ENCODE measurements at regions not wholly inside any gene's neighbourhood (a gene's known extent, or its start where the extent isn't known, plus 50 kb on each side); places are given as distances from the start of the nearest gene placed in this dataset.

DNA sequence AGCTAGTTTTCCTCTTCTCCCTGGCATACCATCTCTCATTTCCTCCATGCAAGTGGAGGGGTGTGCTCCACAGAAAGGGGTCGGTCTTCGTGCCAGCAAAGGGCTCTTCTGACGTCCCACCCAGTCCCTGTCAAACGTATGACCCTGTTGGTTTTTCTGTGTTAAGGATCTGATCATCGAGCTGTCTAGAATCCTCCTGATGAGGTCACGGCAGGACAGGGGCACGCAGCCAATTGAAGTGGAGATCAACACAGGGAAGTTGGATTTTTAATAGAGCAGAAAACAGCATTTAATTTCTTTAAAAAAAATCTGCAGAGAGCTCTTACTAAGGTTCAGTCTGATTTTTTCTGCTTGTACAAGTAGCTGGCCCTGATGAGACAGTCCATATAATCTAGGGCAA is 339.4 kb downstream of the TEX29 start:
- TF ChIP-seq CTCF (conservative IDR thresholded peaks at IDR 0.05), result no peak
- no peaks in the 10 kb centered on the region for H3K23me2 ChIP-seq (ENCODE audit: insufficient read length, low read depth, low read length, poor library complexity, severe bottlenecking)
- H4K8ac ChIP-seq (replicated peaks; ENCODE audit: insufficient read length, low read depth, low read length), result no peak overlapping the region
- H3K79me1 ChIP-seq (ENCODE audit: insufficient read depth, low read depth, low read length, poor library complexity, severe bottlenecking), result no peaks in the 10 kb centered on the region
- Mint-ChIP-seq H3K27ac (no peak overlapping the region), H3K4me1 (peaks cover 25 to 34% of the 10 kb centered on the region in 2 experiments), H3K36me3 (ENCODE audit: insufficient read depth in 1 of 3, low read depth in 3 of 3) (no peaks in the 10 kb centered on the region; a peak in 1 of 7 replicates), H3K27me3 (ENCODE audit: low read depth) (peaks cover 39% of the 10 kb centered on the region), H3K9me3 (no peaks in the 10 kb centered on the region), H3K4me3 (no peak overlapping the region)
- H3K79me2 ChIP-seq (ENCODE audit: insufficient read depth, low read length), result no peaks in the 10 kb centered on the region
- no peak overlapping the region for H3K56ac ChIP-seq (ENCODE audit: insufficient read length, low read depth, low read length)
- no peak overlapping the region for H2AFZ ChIP-seq (ENCODE audit: low read length)
- WGBS (ENCODE audit: extremely low coverage, insufficient read length, low lambda C conversion rate), result no CpG with 5 or more reads among the region's 7 CpGs
- peaks cover 4% of the 10 kb centered on the region for H3K4me1 ChIP-seq (ENCODE audit: insufficient read depth, low read length)
- H3K4ac ChIP-seq (ENCODE audit: low read depth, low read length), result no peak overlapping the region
- H3K4me2 ChIP-seq (ENCODE audit: insufficient read depth, insufficient read length, low read length), result no peak overlapping the region
- no peak overlapping the region for H3K23ac ChIP-seq (ENCODE audit: insufficient read length, low read depth, low read length)
- H3K27ac ChIP-seq (ENCODE audit: insufficient read length, low read depth, low read length), result no peak overlapping the region
- no peak overlapping the region for H3K18ac ChIP-seq (ENCODE audit: insufficient read length, low read depth, low read length)
- no peak overlapping the region for H3T11ph ChIP-seq (ENCODE audit: low read length)
- DNase-seq, result no peak
- H2BK120ac ChIP-seq (ENCODE audit: low read depth, low read length, poor library complexity, severe bottlenecking), result no peak overlapping the region
- H3K14ac ChIP-seq (ENCODE audit: insufficient read depth, low read length), result no peak overlapping the region; the same call in 1 of the 2 replicates
- no peaks in the 10 kb centered on the region; the same call in 1 of the 2 replicates for H3K27me3 ChIP-seq (ENCODE audit: insufficient read depth, low read length)
- H4K5ac ChIP-seq (ENCODE audit: insufficient read length, low read depth, low read length), result no peak overlapping the region
- no peaks in the 10 kb centered on the region for H4K20me1 ChIP-seq (ENCODE audit: control insufficient read depth, insufficient read depth, insufficient read length)
- no peak overlapping the region for H2AK5ac ChIP-seq (ENCODE audit: insufficient read length, low read length)
- no peaks in the 10 kb centered on the region for H3K9me3 ChIP-seq (ENCODE audit: control insufficient read depth, low read depth, low read length)
- no peak overlapping the region for H4K91ac ChIP-seq (ENCODE audit: insufficient read length, low read depth, low read length)
- no peak overlapping the region for H2BK15ac ChIP-seq (ENCODE audit: low read depth, low read length)
- no peak overlapping the region for H2BK12ac ChIP-seq (ENCODE audit: insufficient read length, low read depth, low read length)
- no peak overlapping the region for H2BK5ac ChIP-seq (ENCODE audit: insufficient read length, low read length)
- H2BK20ac ChIP-seq (ENCODE audit: low read depth, low read length, poor library complexity, severe bottlenecking), result no peak overlapping the region
- no peak overlapping the region for H3K9ac ChIP-seq (ENCODE audit: extremely low read depth, insufficient read length, low read length)
